ENCODE measurements at regions not wholly inside any gene's neighbourhood (a gene's known extent, or its start where the extent isn't known, plus 50 kb on each side); places are given as distances from the start of the nearest gene placed in this dataset.

DNA sequence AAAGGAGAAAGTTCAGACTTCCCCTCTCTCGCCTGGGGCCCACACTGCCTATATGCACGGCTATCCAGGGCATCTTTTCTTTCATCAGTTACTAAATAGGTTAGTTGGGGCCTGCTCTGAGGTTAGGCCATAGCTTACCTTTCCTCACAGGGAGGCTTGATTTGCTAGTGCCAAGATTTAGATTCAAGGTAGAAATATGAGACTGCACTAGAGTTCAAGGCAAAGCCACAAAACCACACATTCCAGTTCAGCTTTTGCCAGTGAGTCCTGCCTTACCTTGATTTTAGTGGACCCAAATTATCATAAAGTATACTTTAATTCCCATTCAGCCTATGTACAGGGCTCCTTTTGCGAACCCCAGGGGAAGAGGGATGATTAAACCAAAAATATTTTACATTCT is 762.8 kb downstream of the PDHA2 start:
- TF ChIP-seq, protein P1, sequence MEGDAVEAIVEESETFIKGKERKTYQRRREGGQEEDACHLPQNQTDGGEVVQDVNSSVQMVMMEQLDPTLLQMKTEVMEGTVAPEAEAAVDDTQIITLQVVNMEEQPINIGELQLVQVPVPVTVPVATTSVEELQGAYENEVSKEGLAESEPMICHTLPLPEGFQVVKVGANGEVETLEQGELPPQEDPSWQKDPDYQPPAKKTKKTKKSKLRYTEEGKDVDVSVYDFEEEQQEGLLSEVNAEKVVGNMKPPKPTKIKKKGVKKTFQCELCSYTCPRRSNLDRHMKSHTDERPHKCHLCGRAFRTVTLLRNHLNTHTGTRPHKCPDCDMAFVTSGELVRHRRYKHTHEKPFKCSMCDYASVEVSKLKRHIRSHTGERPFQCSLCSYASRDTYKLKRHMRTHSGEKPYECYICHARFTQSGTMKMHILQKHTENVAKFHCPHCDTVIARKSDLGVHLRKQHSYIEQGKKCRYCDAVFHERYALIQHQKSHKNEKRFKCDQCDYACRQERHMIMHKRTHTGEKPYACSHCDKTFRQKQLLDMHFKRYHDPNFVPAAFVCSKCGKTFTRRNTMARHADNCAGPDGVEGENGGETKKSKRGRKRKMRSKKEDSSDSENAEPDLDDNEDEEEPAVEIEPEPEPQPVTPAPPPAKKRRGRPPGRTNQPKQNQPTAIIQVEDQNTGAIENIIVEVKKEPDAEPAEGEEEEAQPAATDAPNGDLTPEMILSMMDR (conservative IDR thresholded peaks at IDR 0.05; ENCODE audit: low read length): no peak
- no peak for TF ChIP-seq EZH2phosphoT487 (IDR thresholded peaks at IDR 0.05; ENCODE audit: borderline replicate concordance)
